Fibroblast of villous mesenchyme (primary cell): ENCODE measurements at regions not wholly inside any gene's neighbourhood (a gene's known extent, or its start where the extent isn't known, plus 50 kb on each side); places are given as distances from the start of the nearest gene placed in this dataset.

Experiments used
- DNase-seq: peaks from one replicate; pipeline ENCODE4 v3.0.0-alpha.2; 2010; ENCODE audit warnings: low read depth
- H3K4me3 ChIP-seq: 2 replicates; pipeline ENCODE4 v1.5.1; 2011; ENCODE audit warnings: low read depth, mild to moderate bottlenecking, low read length
- TF ChIP-seq, protein P1 (sequence below): IDR thresholded peaks from 2 replicates; pipeline ENCODE4 v1.5.1; 2012; ENCODE audit warnings: low read depth, mild to moderate bottlenecking, low read length; ENCODE audit not compliant: insufficient read depth

- no peak for DNase-seq
- TF ChIP-seq, protein P1, sequence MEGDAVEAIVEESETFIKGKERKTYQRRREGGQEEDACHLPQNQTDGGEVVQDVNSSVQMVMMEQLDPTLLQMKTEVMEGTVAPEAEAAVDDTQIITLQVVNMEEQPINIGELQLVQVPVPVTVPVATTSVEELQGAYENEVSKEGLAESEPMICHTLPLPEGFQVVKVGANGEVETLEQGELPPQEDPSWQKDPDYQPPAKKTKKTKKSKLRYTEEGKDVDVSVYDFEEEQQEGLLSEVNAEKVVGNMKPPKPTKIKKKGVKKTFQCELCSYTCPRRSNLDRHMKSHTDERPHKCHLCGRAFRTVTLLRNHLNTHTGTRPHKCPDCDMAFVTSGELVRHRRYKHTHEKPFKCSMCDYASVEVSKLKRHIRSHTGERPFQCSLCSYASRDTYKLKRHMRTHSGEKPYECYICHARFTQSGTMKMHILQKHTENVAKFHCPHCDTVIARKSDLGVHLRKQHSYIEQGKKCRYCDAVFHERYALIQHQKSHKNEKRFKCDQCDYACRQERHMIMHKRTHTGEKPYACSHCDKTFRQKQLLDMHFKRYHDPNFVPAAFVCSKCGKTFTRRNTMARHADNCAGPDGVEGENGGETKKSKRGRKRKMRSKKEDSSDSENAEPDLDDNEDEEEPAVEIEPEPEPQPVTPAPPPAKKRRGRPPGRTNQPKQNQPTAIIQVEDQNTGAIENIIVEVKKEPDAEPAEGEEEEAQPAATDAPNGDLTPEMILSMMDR, result no peak
- H3K4me3 ChIP-seq, result no peak overlapping the region
Observed at GRCh38 chr14:104474495-104475213, 104.9 kb upstream of the C14orf180 start.

DNA sequence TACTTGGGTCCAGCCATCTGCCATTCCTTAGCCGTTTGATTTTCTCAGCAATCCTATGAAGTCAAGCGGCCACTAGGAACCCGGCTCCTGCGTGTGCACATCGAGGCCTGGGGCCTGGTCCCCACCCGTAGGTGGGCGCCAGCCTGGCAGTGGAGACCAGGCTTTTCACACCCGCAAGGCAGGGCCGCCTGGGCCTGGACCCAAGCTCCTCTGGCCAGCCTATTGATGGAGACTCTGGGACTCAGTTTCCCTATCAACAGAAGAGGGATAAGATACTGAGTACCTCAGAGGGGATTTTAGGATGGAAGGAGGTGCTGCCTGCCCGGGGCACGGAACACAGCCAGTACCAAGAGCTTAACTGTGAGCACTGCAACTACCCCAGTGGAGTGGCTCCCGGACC is 104.3 kb upstream of the C14orf180 start:
- DNase-seq, result no peak
- no peak overlapping the region for H3K4me3 ChIP-seq
- TF ChIP-seq, protein P1, result no peak

DNA sequence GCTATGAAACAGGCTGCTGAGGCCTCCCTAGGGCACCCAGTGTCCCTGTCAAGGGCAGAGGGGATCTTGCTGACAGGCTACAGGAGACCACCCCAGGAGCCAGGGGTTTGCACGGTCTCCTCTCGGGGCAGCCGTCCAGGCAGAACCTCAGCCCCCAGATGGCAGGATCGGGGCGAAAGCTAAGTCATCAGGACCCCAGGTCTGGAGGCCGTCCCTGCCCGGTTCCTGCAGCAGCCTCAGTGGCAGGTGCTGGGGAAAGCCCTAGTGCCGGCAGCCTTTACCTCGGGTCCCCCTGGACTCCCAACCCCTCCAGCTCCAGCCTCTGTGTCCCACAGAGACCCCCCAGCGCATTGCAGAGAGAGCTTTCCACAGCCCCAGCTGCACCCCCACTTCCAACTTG is 103.8 kb upstream of the C14orf180 start:
- H3K4me3 ChIP-seq, result no peak overlapping the region
- DNase-seq, result no peak
- TF ChIP-seq, protein P1, result no peak

- no peak for DNase-seq
- H3K4me3 ChIP-seq, result no peak overlapping the region
- TF ChIP-seq, protein P1, result no peak
Observed at GRCh38 chr14:104476437-104476836, 103.1 kb upstream of the C14orf180 start.

GRCh38 chr14:104477117-104477623 is 102.4 kb upstream of the C14orf180 start:
- no peak for DNase-seq
- TF ChIP-seq, protein P1, result no peak
- H3K4me3 ChIP-seq, result no peak overlapping the region

- H3K4me3 ChIP-seq, result no peak overlapping the region
- TF ChIP-seq, protein P1, result no peak
- no peak for DNase-seq
Observed at GRCh38 chr14:104477666-104478380, 101.7 kb upstream of the C14orf180 start.
